ENCODE measurements at regions not wholly inside any gene's neighbourhood (a gene's known extent, or its start where the extent isn't known, plus 50 kb on each side); places are given as distances from the start of the nearest gene placed in this dataset.

DNA sequence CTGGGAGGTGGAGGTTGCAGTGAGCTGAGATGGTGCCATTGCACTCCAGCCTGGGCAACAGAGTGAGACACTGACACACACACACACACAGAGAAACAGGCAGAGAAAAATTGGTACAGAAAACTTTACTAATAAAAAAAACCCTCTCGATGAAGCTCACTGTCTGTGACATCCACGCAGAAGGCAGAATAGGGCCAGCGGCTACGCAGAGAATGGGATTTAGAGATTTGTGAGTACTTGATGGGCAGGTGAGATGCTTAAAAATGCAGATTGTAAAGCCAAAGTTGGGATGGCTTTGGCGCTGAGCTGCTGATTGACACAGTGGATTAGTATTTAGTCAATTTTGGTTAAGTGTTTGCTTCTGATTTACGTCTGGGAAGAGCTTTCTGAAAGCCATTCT, 561.1 kb downstream of the TBC1D22A start:
- ChIA-PET POLR2A (ENCODE audit: unreplicated experiment) (no interaction called here), CTCF (no interaction called here)
- Histone ChIP-seq H3K4me2 (ENCODE audit: low read length) (no peak overlapping the region), H3K9ac (ENCODE audit: low read length) (no peak overlapping the region), H3K4me3 (ENCODE audit: low read length) (no peak overlapping the region), H3K79me2 (ENCODE audit: low read length) (no peaks in the 10 kb centered on the region), H3K9me2 (replicated peaks; ENCODE audit: low read length) (no peaks in the 10 kb centered on the region), H3K27me3 (ENCODE audit: low read length) (no peaks in the 10 kb centered on the region), H2AFZ (ENCODE audit: low read length) (no peak overlapping the region), H3K36me3 (ENCODE audit: low read depth, low read length) (no peaks in the 10 kb centered on the region), H3K27ac (ENCODE audit: low read length) (no peak overlapping the region), H3K4me1 (ENCODE audit: insufficient read depth, low read length) (peaks cover 3% of the 10 kb centered on the region), H3F3A (ENCODE audit: low read length, unreplicated experiment) (no peaks in the 10 kb centered on the region), H4K20me1 (ENCODE audit: low read length) (no peaks in the 10 kb centered on the region), H3K9me3 (ENCODE audit: low read length) (no peaks in the 10 kb centered on the region)
- intact Hi-C loops (cut with micrococcal nuclease): no loop called here
- BruUV-seq (replicated peaks): no TSS peak
- DNase-seq: no peak
- TF ChIP-seq CTCF (conservative IDR thresholded peaks at IDR 0.05; ENCODE audit: low read depth, low read length) (no peak), EZH2phosphoT487 (IDR thresholded peaks at IDR 0.05; ENCODE audit: borderline replicate concordance, low read length) (no peak), EZH2 (IDR thresholded peaks at IDR 0.05; ENCODE audit: low read length, unreplicated experiment) (no peak)
- ATAC-seq: no peak

DNA sequence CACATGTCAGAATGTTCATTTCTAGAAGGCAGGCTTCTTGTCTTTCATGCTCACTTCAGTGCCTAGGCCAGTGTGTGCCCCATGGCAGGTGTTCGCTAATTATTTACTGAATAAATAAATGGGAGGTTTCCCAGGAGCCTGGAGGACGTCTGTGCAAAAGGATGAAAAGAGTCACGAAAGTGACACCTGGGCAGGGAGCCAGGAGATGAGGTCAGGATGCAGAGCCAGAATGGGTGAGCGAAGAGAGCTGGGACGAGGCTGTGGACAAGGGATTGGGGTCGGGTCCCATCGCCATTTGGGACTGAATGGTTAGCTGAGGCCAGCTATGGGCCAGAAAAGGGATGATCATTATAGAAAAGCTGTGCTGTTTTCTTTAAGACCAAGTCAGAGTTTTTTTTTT, 560.4 kb downstream of the TBC1D22A start:
- intact Hi-C loops (cut with micrococcal nuclease): no loop called here
- Histone ChIP-seq H3K27ac (ENCODE audit: low read length) (no peak overlapping the region), H3K4me1 (ENCODE audit: insufficient read depth, low read length) (peaks cover 3% of the 10 kb centered on the region; the same call in 1 of the 2 replicates), H3F3A (ENCODE audit: low read length, unreplicated experiment) (no peaks in the 10 kb centered on the region), H3K36me3 (ENCODE audit: low read depth, low read length) (no peaks in the 10 kb centered on the region), H3K9ac (ENCODE audit: low read length) (no peak overlapping the region), H3K4me2 (ENCODE audit: low read length) (peak overlapping the region; percentile 19; the same call in 1 of the 2 replicates), H3K27me3 (ENCODE audit: low read length) (no peaks in the 10 kb centered on the region), H3K79me2 (ENCODE audit: low read length) (no peaks in the 10 kb centered on the region), H4K20me1 (ENCODE audit: low read length) (no peaks in the 10 kb centered on the region), H3K4me3 (ENCODE audit: low read length) (no peak overlapping the region), H2AFZ (ENCODE audit: low read length) (no peak overlapping the region), H3K9me2 (replicated peaks; ENCODE audit: low read length) (no peaks in the 10 kb centered on the region), H3K9me3 (ENCODE audit: low read length) (no peaks in the 10 kb centered on the region)
- POLR2A ChIA-PET (ENCODE audit: unreplicated experiment): no interaction called here
- BruUV-seq (replicated peaks): no TSS peak
- DNase-seq (peak; percentile 46), ATAC-seq (peak; percentile 13; the same call in 1 of the 2 replicates)
- CTCF ChIA-PET: no interaction called here
- no peak for TF ChIP-seq EZH2phosphoT487 (IDR thresholded peaks at IDR 0.05; ENCODE audit: borderline replicate concordance, low read length)
- TF ChIP-seq CTCF (conservative IDR thresholded peaks at IDR 0.05; ENCODE audit: low read depth, low read length): no peak
- TF ChIP-seq EZH2 (IDR thresholded peaks at IDR 0.05; ENCODE audit: low read length, unreplicated experiment): no peak

- POLR2A ChIA-PET (ENCODE audit: unreplicated experiment): no interaction called here
- CTCF ChIA-PET: no interaction called here
- no peak for ATAC-seq
- no peaks in the 10 kb centered on the region for H3K9me2 ChIP-seq (replicated peaks; ENCODE audit: low read length)
- no peak overlapping the region for H3K4me3 ChIP-seq (ENCODE audit: low read length)
- H3K9me3 ChIP-seq (ENCODE audit: low read length): no peaks in the 10 kb centered on the region
- no peak overlapping the region for H2AFZ ChIP-seq (ENCODE audit: low read length)
- H3K27ac ChIP-seq (ENCODE audit: low read length): no peak overlapping the region
- H3K36me3 ChIP-seq (ENCODE audit: low read depth, low read length): no peaks in the 10 kb centered on the region
- H3K4me2 ChIP-seq (ENCODE audit: low read length): no peak overlapping the region
- no peaks in the 10 kb centered on the region for H3K27me3 ChIP-seq (ENCODE audit: low read length)
- peaks cover 4% of the 10 kb centered on the region; the same call in 1 of the 2 replicates for H3K4me1 ChIP-seq (ENCODE audit: insufficient read depth, low read length)
- TF ChIP-seq EZH2phosphoT487 (IDR thresholded peaks at IDR 0.05; ENCODE audit: borderline replicate concordance, low read length) (no peak), EZH2 (IDR thresholded peaks at IDR 0.05; ENCODE audit: low read length, unreplicated experiment) (no peak), CTCF (conservative IDR thresholded peaks at IDR 0.05; ENCODE audit: low read depth, low read length) (no peak)
- no peaks in the 10 kb centered on the region for H4K20me1 ChIP-seq (ENCODE audit: low read length)
- no peaks in the 10 kb centered on the region for H3K79me2 ChIP-seq (ENCODE audit: low read length)
- BruUV-seq (replicated peaks): no TSS peak
- no peak for DNase-seq
- intact Hi-C loops (cut with micrococcal nuclease): no loop called here
- H3F3A ChIP-seq (ENCODE audit: low read length, unreplicated experiment): no peaks in the 10 kb centered on the region
- H3K9ac ChIP-seq (ENCODE audit: low read length): no peak overlapping the region
These were observed 558.1 kb downstream of the TBC1D22A start for GRCh38 chr22:47320560-47320959.

Measured in PC-3 (cell line).